ENCODE measurements at regions not wholly inside any gene's neighbourhood (a gene's known extent, or its start where the extent isn't known, plus 50 kb on each side); places are given as distances from the start of the nearest gene placed in this dataset.
"Not testable (repeated sequence)": the region's sequence is repeated elsewhere in the genome, so short reads cannot be mapped to it uniquely, and the experiment has no call there.

GRCh38 chr2:236348279-236348678 lies 84.1 kb upstream of the ASB18 start:
- no peak for DNase-seq (ENCODE audit: low spot score)

GRCh38 chr2:236348976-236349375 lies 84.8 kb upstream of the ASB18 start:
- no peak for DNase-seq (ENCODE audit: low spot score)

GRCh38 chr2:236350426-236350825 lies 86.2 kb upstream of the ASB18 start:
- DNase-seq (ENCODE audit: low spot score), result no peak

- DNase-seq (ENCODE audit: low spot score), result no peak
Measured at GRCh38 chr2:236351966-236352525, 87.8 kb upstream of the ASB18 start.

GRCh38 chr2:236352761-236353593 lies 88.8 kb upstream of the ASB18 start:
- DNase-seq (ENCODE audit: low spot score), result no peak

- no peak for DNase-seq (ENCODE audit: low spot score)
Measured at GRCh38 chr2:236353594-236353942, 89.4 kb upstream of the ASB18 start.

- no peak for DNase-seq (ENCODE audit: low spot score)
Measured at GRCh38 chr2:236354056-236354940, 90.1 kb upstream of the ASB18 start.

- DNase-seq (ENCODE audit: low spot score), result no peak
Measured at GRCh38 chr2:236354973-236355595, 90.9 kb upstream of the ASB18 start.

- DNase-seq (ENCODE audit: low spot score), result no peak
Measured at GRCh38 chr2:236355911-236356310, 91.7 kb upstream of the ASB18 start.

- DNase-seq (ENCODE audit: low spot score), result not testable (repeated sequence)
Measured at GRCh38 chr2:236356321-236356720, 92.1 kb upstream of the ASB18 start.

GRCh38 chr2:236358482-236358881 lies 94.3 kb upstream of the ASB18 start:
- DNase-seq (ENCODE audit: low spot score), result not testable (repeated sequence)

GRCh38 chr2:236359426-236360045 lies 95.3 kb upstream of the ASB18 start:
- no peak for DNase-seq (ENCODE audit: low spot score)

GRCh38 chr2:236360496-236360895 lies 96.3 kb upstream of the ASB18 start:
- DNase-seq (ENCODE audit: low spot score), result no peak

- no peak for DNase-seq (ENCODE audit: low spot score)
Measured at GRCh38 chr2:236363711-236364277, 99.6 kb upstream of the ASB18 start.

GRCh38 chr2:236365258-236366048 lies 101.2 kb upstream of the ASB18 start:
- no peak for DNase-seq (ENCODE audit: low spot score)

- DNase-seq (ENCODE audit: low spot score), result no peak
Measured at GRCh38 chr2:236366049-236366387, 101.8 kb upstream of the ASB18 start.

GRCh38 chr2:236366397-236366796 lies 102.2 kb upstream of the ASB18 start:
- no peak for DNase-seq (ENCODE audit: low spot score)

GRCh38 chr2:236367506-236368289 lies 103.5 kb upstream of the ASB18 start:
- DNase-seq (ENCODE audit: low spot score), result no peak

GRCh38 chr2:236369661-236370062 lies 105.5 kb upstream of the ASB18 start:
- peak; percentile 48 for DNase-seq (ENCODE audit: low spot score)

- DNase-seq (ENCODE audit: low spot score), result peak; percentile 27
Measured at GRCh38 chr2:236370847-236371409, 106.7 kb upstream of the ASB18 start.
